Ishikawa (cell line): ENCODE measurements at regions not wholly inside any gene's neighbourhood (a gene's known extent, or its start where the extent isn't known, plus 50 kb on each side); places are given as distances from the start of the nearest gene placed in this dataset.

ENCODE experiments used
- CEBPB ChIP-seq: IDR thresholded peaks from 2 replicates; pipeline ENCODE4 v1.6.1; 2012
- CREB1 ChIP-seq: IDR thresholded peaks from 2 replicates; pipeline ENCODE4 v1.6.1; 2012; ENCODE audit warnings: low read depth
- EGR1 ChIP-seq: IDR thresholded peaks from 2 replicates; pipeline ENCODE4 v1.6.1; 2012
- EP300 ChIP-seq: IDR thresholded peaks from 2 replicates; pipeline ENCODE4 v1.6.1; 2012; ENCODE audit warnings: borderline replicate concordance
- FOXM1 ChIP-seq: IDR thresholded peaks from 2 replicates; pipeline ENCODE4 v1.6.1; 2012; ENCODE audit warnings: low read depth, borderline replicate concordance
- MAX ChIP-seq: IDR thresholded peaks from 2 replicates; pipeline ENCODE4 v1.6.1; 2012
- RAD21 ChIP-seq: IDR thresholded peaks from 2 replicates; pipeline ENCODE4 v1.6.1; 2012; ENCODE audit warnings: low read depth
- REST ChIP-seq: IDR thresholded peaks from 2 replicates; pipeline ENCODE4 v1.6.1; 2012; ENCODE audit warnings: low read depth, mild to moderate bottlenecking
- TAF1 ChIP-seq: IDR thresholded peaks from 2 replicates; pipeline ENCODE4 v1.6.1; 2012; ENCODE audit warnings: low read depth, mild to moderate bottlenecking
- TCF12 ChIP-seq: IDR thresholded peaks from 2 replicates; pipeline ENCODE4 v1.6.1; 2012; ENCODE audit warnings: low read depth
- TEAD4 ChIP-seq: IDR thresholded peaks from 2 replicates; pipeline ENCODE4 v1.6.1; 2012
- USF1 ChIP-seq: IDR thresholded peaks from 2 replicates; pipeline ENCODE4 v1.6.1; 2012
- YY1 ChIP-seq: IDR thresholded peaks from 2 replicates; pipeline ENCODE4 v1.6.1; 2012; ENCODE audit warnings: low read depth
- ZBTB7A ChIP-seq: IDR thresholded peaks from 2 replicates; pipeline ENCODE4 v1.6.1; 2012; ENCODE audit warnings: low read depth

GRCh38 chr10:131625041-131625440, 275.8 kb upstream of the PPP2R2D start:
- TF ChIP-seq EP300: no peak
- no peak for TF ChIP-seq MAX
- no peak for TF ChIP-seq YY1
- no peak for TF ChIP-seq REST
- no peak for TF ChIP-seq TAF1
- no peak for TF ChIP-seq RAD21
- TF ChIP-seq ZBTB7A: no peak
- TF ChIP-seq USF1: no peak
- TF ChIP-seq FOXM1: no peak
- no peak for TF ChIP-seq CREB1
- no peak for TF ChIP-seq EGR1
- no peak for TF ChIP-seq TCF12
- TF ChIP-seq CEBPB: no peak
- TF ChIP-seq TEAD4: no peak
